ENCODE measurements at regions not wholly inside any gene's neighbourhood (a gene's known extent, or its start where the extent isn't known, plus 50 kb on each side); places are given as distances from the start of the nearest gene placed in this dataset.
"Not testable (repeated sequence)": the region's sequence is repeated elsewhere in the genome, so short reads cannot be mapped to it uniquely, and the experiment has no call there.

- intact Hi-C loops (cut with DNase I): no loop called here
- DNase-seq: no peak
Measured at GRCh38 chr4:141435446-141436225, 200.7 kb upstream of the IL15 start.

- intact Hi-C loops (cut with DNase I): no loop called here
- no peak for DNase-seq
Measured at GRCh38 chr4:141439223-141439622, 197.2 kb upstream of the IL15 start.

GRCh38 chr4:141447761-141448160, 188.6 kb upstream of the IL15 start:
- intact Hi-C loops (cut with DNase I): no loop called here
- no peak for DNase-seq

- intact Hi-C loops (cut with DNase I): no loop called here
- no peak for DNase-seq
Measured at GRCh38 chr4:141448490-141448889, 187.9 kb upstream of the IL15 start.

- intact Hi-C loops (cut with DNase I): no loop called here
Measured at GRCh38 chr4:141449927-141450326, 186.5 kb upstream of the IL15 start.

GRCh38 chr4:141455651-141456050, 180.7 kb upstream of the IL15 start:
- DNase-seq: no peak
- intact Hi-C loops (cut with DNase I): no loop called here

More at GRCh38 chr4:141449927-141450326, 186.5 kb upstream of the IL15 start:
- no peak for DNase-seq

GRCh38 chr4:141457653-141458052, 178.7 kb upstream of the IL15 start:
- intact Hi-C loops (cut with DNase I): no loop called here
- DNase-seq: no peak

GRCh38 chr4:141458501-141458900, 177.9 kb upstream of the IL15 start:
- intact Hi-C loops (cut with DNase I): no loop called here
- DNase-seq: no peak

GRCh38 chr4:141459020-141459419, 177.4 kb upstream of the IL15 start:
- intact Hi-C loops (cut with DNase I): no loop called here
- no peak for DNase-seq

- DNase-seq: no peak
- intact Hi-C loops (cut with DNase I): no loop called here
Measured at GRCh38 chr4:141462361-141462760, 174.0 kb upstream of the IL15 start.

- DNase-seq: no peak
- intact Hi-C loops (cut with DNase I): no loop called here
Measured at GRCh38 chr4:141463678-141464077, 172.7 kb upstream of the IL15 start.

- intact Hi-C loops (cut with DNase I): no loop called here
- DNase-seq: no peak
Measured at GRCh38 chr4:141464366-141464765, 172.0 kb upstream of the IL15 start.

GRCh38 chr4:141465171-141465570, 171.2 kb upstream of the IL15 start:
- intact Hi-C loops (cut with DNase I): no loop called here
- DNase-seq: no peak

GRCh38 chr4:141467225-141467624, 169.2 kb upstream of the IL15 start:
- DNase-seq: no peak
- intact Hi-C loops (cut with DNase I): no loop called here

GRCh38 chr4:141469392-141469791, 167.0 kb upstream of the IL15 start:
- intact Hi-C loops (cut with DNase I): no loop called here
- DNase-seq: no peak

GRCh38 chr4:141473026-141473540, 163.3 kb upstream of the IL15 start:
- intact Hi-C loops (cut with DNase I): no loop called here
- no peak for DNase-seq

- intact Hi-C loops (cut with DNase I): no loop called here
- DNase-seq: no peak
Measured at GRCh38 chr4:141473952-141474351, 162.4 kb upstream of the IL15 start.

GRCh38 chr4:141480950-141481349, 155.4 kb upstream of the IL15 start:
- intact Hi-C loops (cut with DNase I): no loop called here
- DNase-seq: no peak

GRCh38 chr4:141484298-141484697, 152.1 kb upstream of the IL15 start:
- DNase-seq: not testable (repeated sequence)

GRCh38 chr4:141486375-141486997, 149.9 kb upstream of the IL15 start:
- intact Hi-C loops (cut with DNase I): no loop called here

More at GRCh38 chr4:141484298-141484697, 152.1 kb upstream of the IL15 start:
- intact Hi-C loops (cut with DNase I): not testable (repeated sequence)

GRCh38 chr4:141497627-141498026, 138.8 kb upstream of the IL15 start:
- no peak for DNase-seq
- intact Hi-C loops (cut with DNase I): no loop called here

More at GRCh38 chr4:141486375-141486997, 149.9 kb upstream of the IL15 start:
- no peak for DNase-seq
